Tongue (tissue), 1 donor: ENCODE measurements at regions not wholly inside any gene's neighbourhood (a gene's known extent, or its start where the extent isn't known, plus 50 kb on each side); places are given as distances from the start of the nearest gene placed in this dataset.

Experiments
- DNase-seq: peaks from one replicate; pipeline ENCODE4 v3.0.0-alpha.2; 2015

GRCh38 chr18:31213641-31214040 lies 51.0 kb upstream of the DSC1 start:
- no peak for DNase-seq

GRCh38 chr18:31217038-31217849 lies 54.6 kb upstream of the DSC1 start:
- DNase-seq = peak; percentile 21

- DNase-seq = no peak
Measured at GRCh38 chr18:31218671-31219383, 56.2 kb upstream of the DSC1 start.

- no peak for DNase-seq
Measured at GRCh38 chr18:31219395-31219794, 56.7 kb upstream of the DSC1 start.

- DNase-seq = no peak
Measured at GRCh38 chr18:31223371-31223770, 60.7 kb upstream of the DSC1 start.

GRCh38 chr18:31225668-31226067 lies 63.0 kb upstream of the DSC1 start:
- no peak for DNase-seq

- no peak for DNase-seq
Measured at GRCh38 chr18:31227497-31228229, 65.0 kb upstream of the DSC1 start.

GRCh38 chr18:31229829-31230228 lies 67.2 kb upstream of the DSC1 start:
- no peak for DNase-seq

- no peak for DNase-seq
Measured at GRCh38 chr18:31230495-31230894, 67.8 kb upstream of the DSC1 start.

GRCh38 chr18:31232013-31232412 lies 69.4 kb upstream of the DSC1 start:
- DNase-seq = no peak

- DNase-seq = no peak
Measured at GRCh38 chr18:31232775-31233424, 70.2 kb upstream of the DSC1 start.

GRCh38 chr18:31233621-31234275 lies 71.1 kb upstream of the DSC1 start:
- DNase-seq = no peak

- no peak for DNase-seq
Measured at GRCh38 chr18:31235856-31236255, 73.2 kb upstream of the DSC1 start.

GRCh38 chr18:31237142-31237541 lies 74.5 kb upstream of the DSC1 start:
- no peak for DNase-seq

GRCh38 chr18:31241425-31241824 lies 76.5 kb upstream of the DSG1 start:
- DNase-seq = no peak

GRCh38 chr18:31241900-31242409 lies 76.0 kb upstream of the DSG1 start:
- DNase-seq = peak; percentile 71

GRCh38 chr18:31243740-31244512 lies 74.0 kb upstream of the DSG1 start:
- DNase-seq = no peak

GRCh38 chr18:31244771-31245394 lies 73.1 kb upstream of the DSG1 start:
- DNase-seq = peak; percentile 36

GRCh38 chr18:31245820-31246219 lies 72.1 kb upstream of the DSG1 start:
- DNase-seq = no peak

- no peak for DNase-seq
Measured at GRCh38 chr18:31246460-31246859, 71.5 kb upstream of the DSG1 start.
